ENCODE measurements at regions not wholly inside any gene's neighbourhood (a gene's known extent, or its start where the extent isn't known, plus 50 kb on each side); places are given as distances from the start of the nearest gene placed in this dataset.

GRCh38 chr1:244187310-244187709, 136.2 kb downstream of the ZBTB18 start:
- CTCF ChIA-PET: no interaction called here
- Mint-ChIP-seq H3K27me3 (no peaks in the 10 kb centered on the region), H3K9me3 (no peaks in the 10 kb centered on the region)

GRCh38 chr1:244191581-244191980, 140.5 kb downstream of the ZBTB18 start:
- POLR2A ChIA-PET: interaction anchor here (0.6 kb wide), 1 partner anchor 268 kb away, joined by 4 read pairs; no protein-coding TSS in a partner anchor
- H3K4me3 Mint-ChIP-seq: no peak overlapping the region
- TF ChIP-seq CTCF (IDR thresholded peaks at IDR 0.05): no peak
- H3K9me3 Mint-ChIP-seq: no peaks in the 10 kb centered on the region
- CTCF ChIA-PET: no interaction called here
- no peak for DNase-seq
- ATAC-seq: no peak
- intact Hi-C loops (cut with micrococcal nuclease): no loop called here
- H3K27me3 Mint-ChIP-seq: no peaks in the 10 kb centered on the region
- no peak overlapping the region for H3K27ac Mint-ChIP-seq
- no peaks in the 10 kb centered on the region for H3K4me1 Mint-ChIP-seq (ENCODE audit: low read depth)
- H3K36me3 Mint-ChIP-seq (ENCODE audit: low read depth): no peaks in the 10 kb centered on the region

More at GRCh38 chr1:244187310-244187709, 136.2 kb downstream of the ZBTB18 start:
- intact Hi-C loops (cut with micrococcal nuclease): no loop called here
- no peak for TF ChIP-seq CTCF (IDR thresholded peaks at IDR 0.05)
- Mint-ChIP-seq H3K4me1 (ENCODE audit: low read depth) (no peaks in the 10 kb centered on the region), H3K27ac (no peak overlapping the region), H3K36me3 (ENCODE audit: low read depth) (no peaks in the 10 kb centered on the region), H3K4me3 (no peak overlapping the region)
- no peak for ATAC-seq
- POLR2A ChIA-PET: no interaction called here
- DNase-seq: no peak

- Mint-ChIP-seq H3K27ac (no peak overlapping the region), H3K4me3 (no peak overlapping the region), H3K36me3 (ENCODE audit: low read depth) (no peaks in the 10 kb centered on the region), H3K4me1 (ENCODE audit: low read depth) (no peaks in the 10 kb centered on the region), H3K9me3 (no peaks in the 10 kb centered on the region), H3K27me3 (no peaks in the 10 kb centered on the region)
- intact Hi-C loops (cut with micrococcal nuclease): no loop called here
- TF ChIP-seq CTCF (IDR thresholded peaks at IDR 0.05): no peak
- ChIA-PET CTCF (no interaction called here), POLR2A (no interaction called here)
- ATAC-seq: no peak
- DNase-seq: no peak
Measured at GRCh38 chr1:244192325-244192724, 141.2 kb downstream of the ZBTB18 start.

- no peak for ATAC-seq
- no peaks in the 10 kb centered on the region for H3K9me3 Mint-ChIP-seq
- no peaks in the 10 kb centered on the region for H3K27me3 Mint-ChIP-seq
- H3K4me3 Mint-ChIP-seq: no peak overlapping the region
- ChIA-PET POLR2A (no interaction called here), CTCF (no interaction called here)
- intact Hi-C loops (cut with micrococcal nuclease): no loop called here
- H3K36me3 Mint-ChIP-seq (ENCODE audit: low read depth): no peaks in the 10 kb centered on the region
- no peaks in the 10 kb centered on the region for H3K4me1 Mint-ChIP-seq (ENCODE audit: low read depth)
- DNase-seq: no peak
- no peak for TF ChIP-seq CTCF (IDR thresholded peaks at IDR 0.05)
- H3K27ac Mint-ChIP-seq: no peak overlapping the region
Measured at GRCh38 chr1:244196571-244197285, 145.6 kb downstream of the ZBTB18 start.

GRCh38 chr1:244197851-244198375, 146.8 kb downstream of the ZBTB18 start:
- DNase-seq: no peak
- intact Hi-C loops (cut with micrococcal nuclease): no loop called here
- Mint-ChIP-seq H3K36me3 (ENCODE audit: low read depth) (no peaks in the 10 kb centered on the region), H3K27ac (no peak overlapping the region), H3K4me3 (no peak overlapping the region), H3K4me1 (ENCODE audit: low read depth) (no peaks in the 10 kb centered on the region), H3K27me3 (no peaks in the 10 kb centered on the region), H3K9me3 (no peaks in the 10 kb centered on the region)
- ChIA-PET CTCF (no interaction called here), POLR2A (no interaction called here)
- no peak for ATAC-seq
- TF ChIP-seq CTCF (IDR thresholded peaks at IDR 0.05): no peak

Measured in activated CD8-positive, alpha-beta T cell treated with anti-CD3 and anti-CD28 coated beads for 36 hours (primary cell).